ENCODE measurements at regions not wholly inside any gene's neighbourhood (a gene's known extent, or its start where the extent isn't known, plus 50 kb on each side); places are given as distances from the start of the nearest gene placed in this dataset.

DNA sequence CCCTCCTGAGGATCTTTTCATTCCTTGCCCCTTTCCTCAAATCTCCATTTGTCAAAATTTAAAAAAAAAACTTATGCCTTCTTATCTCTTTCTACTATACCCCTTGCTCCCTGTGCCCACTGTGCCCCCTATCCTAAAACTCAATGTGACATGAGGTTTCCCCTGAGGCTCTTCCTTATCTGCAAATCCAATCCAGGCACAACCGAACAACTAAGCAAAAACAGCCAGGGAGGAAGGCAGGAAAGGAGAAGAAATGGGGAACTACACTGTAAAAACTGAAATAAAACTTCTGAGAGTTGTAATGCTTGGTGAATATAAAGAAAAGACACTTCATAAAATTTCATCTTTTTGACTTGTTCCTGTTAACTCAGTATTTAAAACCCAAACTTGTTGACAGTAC, 54.2 kb downstream of the CRPPA start:
- TF ChIP-seq, protein P1, sequence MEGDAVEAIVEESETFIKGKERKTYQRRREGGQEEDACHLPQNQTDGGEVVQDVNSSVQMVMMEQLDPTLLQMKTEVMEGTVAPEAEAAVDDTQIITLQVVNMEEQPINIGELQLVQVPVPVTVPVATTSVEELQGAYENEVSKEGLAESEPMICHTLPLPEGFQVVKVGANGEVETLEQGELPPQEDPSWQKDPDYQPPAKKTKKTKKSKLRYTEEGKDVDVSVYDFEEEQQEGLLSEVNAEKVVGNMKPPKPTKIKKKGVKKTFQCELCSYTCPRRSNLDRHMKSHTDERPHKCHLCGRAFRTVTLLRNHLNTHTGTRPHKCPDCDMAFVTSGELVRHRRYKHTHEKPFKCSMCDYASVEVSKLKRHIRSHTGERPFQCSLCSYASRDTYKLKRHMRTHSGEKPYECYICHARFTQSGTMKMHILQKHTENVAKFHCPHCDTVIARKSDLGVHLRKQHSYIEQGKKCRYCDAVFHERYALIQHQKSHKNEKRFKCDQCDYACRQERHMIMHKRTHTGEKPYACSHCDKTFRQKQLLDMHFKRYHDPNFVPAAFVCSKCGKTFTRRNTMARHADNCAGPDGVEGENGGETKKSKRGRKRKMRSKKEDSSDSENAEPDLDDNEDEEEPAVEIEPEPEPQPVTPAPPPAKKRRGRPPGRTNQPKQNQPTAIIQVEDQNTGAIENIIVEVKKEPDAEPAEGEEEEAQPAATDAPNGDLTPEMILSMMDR (IDR thresholded peaks at IDR 0.05) = no peak
- no peak for TF ChIP-seq POLR2AphosphoS5 (IDR thresholded peaks at IDR 0.05)

Data from prostate gland (tissue), 2 donors.